Smooth muscle cell of the brain vasculature (primary cell): ENCODE measurements at regions not wholly inside any gene's neighbourhood (a gene's known extent, or its start where the extent isn't known, plus 50 kb on each side); places are given as distances from the start of the nearest gene placed in this dataset.
A peak's percentile ranks its signal among the peaks of the same experiment; 100 is the strongest.

Experiments used
- DNase-seq: peaks from one replicate; pipeline ENCODE4 v3.0.0-alpha.2; 2012; ENCODE audit warnings: low read depth, low spot score

DNA sequence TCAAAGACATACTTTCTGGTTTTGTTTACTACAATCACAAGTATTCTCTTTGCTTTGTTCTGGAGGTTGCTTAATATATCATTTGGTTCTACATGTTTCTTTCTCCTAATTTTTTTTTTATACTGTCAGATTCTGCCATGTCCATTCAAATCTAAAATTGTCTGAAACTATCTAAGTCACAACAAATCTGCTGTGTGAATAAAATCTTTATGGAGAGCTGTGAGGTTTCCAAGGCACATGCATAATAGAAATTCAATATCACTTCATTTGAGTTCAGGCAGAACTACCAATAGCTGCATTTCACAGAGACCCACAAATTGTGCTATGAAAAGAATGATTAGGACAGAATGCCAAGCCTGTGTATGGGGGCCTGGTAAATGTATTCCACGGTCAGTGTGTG is 346.9 kb upstream of the ARRDC3 start:
- no peak for DNase-seq

DNA sequence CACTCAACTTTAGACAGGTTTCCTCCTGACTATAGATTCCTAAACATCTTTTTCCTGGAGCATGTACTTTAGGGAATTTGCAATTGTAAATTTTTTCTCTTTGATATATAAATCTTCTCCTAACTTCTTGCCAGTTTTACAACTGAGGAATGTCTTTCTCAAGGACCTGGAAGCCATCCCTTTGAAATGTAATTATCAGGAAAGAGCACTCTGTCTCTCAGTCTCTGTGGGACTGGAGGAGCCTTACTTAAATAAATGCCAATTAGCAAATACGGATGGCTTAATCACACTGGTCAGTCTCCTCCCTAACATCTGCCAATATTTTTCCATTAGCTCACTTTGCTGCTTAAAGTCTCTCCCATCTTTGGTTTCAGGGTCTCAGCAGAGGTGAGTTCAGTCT is 344.3 kb upstream of the ARRDC3 start:
- DNase-seq: no peak

DNA sequence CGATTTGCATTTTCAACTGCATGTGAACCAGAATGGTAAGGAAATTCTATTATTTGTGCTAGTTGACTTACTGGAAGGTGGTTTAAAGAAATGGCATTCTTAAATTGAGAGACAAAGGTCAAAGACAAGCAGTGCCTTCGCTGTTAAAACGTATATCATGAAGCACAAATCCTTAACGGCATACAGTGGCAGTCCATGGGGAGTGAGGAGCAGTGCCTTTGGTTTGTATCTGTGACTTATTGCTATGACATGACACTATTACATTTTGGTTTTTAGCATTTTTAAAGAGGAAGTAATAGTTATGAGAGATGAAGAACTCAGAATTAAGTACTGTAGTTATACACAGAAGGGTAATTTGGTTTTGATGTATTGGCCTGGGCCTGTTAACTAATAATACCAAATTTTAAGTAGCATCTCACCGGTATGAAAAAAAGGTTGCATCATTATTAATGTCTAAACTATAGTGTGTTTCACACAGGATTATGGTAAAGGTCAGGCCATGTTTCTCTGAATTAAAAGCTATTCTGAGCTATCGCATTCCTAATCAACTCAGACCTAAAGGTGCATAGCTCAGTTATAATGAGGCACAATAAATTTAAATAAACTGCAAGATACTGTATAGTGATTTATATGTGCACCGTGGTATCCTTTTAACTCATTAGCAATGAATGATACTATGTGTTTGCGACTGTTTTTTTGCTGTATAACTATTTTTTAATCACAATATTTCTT is 339.8 kb upstream of the ARRDC3 start:
- DNase-seq: no peak

GRCh38 chr5:91712718-91713117 is 329.6 kb upstream of the ARRDC3 start:
- DNase-seq: no peak

GRCh38 chr5:91707521-91707841 is 324.4 kb upstream of the ARRDC3 start:
- no peak for DNase-seq

- DNase-seq: no peak
Measured at GRCh38 chr5:91706785-91707520, 323.8 kb upstream of the ARRDC3 start.

DNA sequence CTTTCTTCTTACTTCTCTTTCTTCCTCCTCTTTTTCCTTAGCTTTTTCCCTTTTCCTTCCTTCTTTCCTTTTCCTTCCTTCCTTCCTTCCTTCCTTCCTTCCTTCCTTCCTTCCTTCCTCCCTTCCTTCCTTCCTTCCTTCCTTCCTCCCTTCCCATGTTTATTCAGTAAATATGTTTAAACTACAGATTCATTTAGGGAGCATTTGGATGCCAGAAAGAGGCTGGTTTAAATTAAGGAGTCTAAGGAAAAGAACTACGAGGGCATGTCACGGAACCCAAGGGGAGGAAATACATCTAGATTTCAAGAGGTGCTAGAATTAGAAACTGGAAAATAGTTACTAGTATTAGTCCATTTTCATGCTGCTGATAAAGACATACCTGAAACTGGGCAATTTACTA is 320.0 kb upstream of the ARRDC3 start:
- DNase-seq: no peak

GRCh38 chr5:91699429-91699828 is 316.3 kb upstream of the ARRDC3 start:
- no peak for DNase-seq

- no peak for DNase-seq
Measured at GRCh38 chr5:91691592-91691991, 308.5 kb upstream of the ARRDC3 start.

- DNase-seq: no peak
Measured at GRCh38 chr5:91690921-91691320, 307.8 kb upstream of the ARRDC3 start.

GRCh38 chr5:91687430-91687829 is 304.3 kb upstream of the ARRDC3 start:
- DNase-seq: no peak

GRCh38 chr5:91684625-91685024 is 301.5 kb upstream of the ARRDC3 start:
- DNase-seq: no peak

DNA sequence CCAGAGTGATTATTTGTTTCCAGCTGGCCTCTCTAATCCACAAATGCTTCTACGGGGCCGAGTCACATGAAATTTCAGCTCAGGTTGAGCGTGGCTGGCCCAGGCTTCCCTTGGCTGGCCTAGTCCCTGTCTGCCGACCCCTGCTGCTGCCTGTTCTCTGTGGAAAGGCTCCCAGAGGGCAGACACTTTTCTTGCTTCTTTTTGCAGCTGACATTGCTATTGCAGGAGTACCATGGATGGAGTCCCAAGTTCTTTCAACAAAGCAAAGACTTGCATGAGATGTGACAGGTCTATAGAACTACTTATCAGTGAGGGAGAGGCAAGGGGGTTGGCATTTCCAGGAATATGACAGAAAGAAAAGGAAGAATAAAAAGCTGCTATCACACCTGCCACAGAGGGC is 287.4 kb upstream of the ARRDC3 start:
- no peak for DNase-seq

DNA sequence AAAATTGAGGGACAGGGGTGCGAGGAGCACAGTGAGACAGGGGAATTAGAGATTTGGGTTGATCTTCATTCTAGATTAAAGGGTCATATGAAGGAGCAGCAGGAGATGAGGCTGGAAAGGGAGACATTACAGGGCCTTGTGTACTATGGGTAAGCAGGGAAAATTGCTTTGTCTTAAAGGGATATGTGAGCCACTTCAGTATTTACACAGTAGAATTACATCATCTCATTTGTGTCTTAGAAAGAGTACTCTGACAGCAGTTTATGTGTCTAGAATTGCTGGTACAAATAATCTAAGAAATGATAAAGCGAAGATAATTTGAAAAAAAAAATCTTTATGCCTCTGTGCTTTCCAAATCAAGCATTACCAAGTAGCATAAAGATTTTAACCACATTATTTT is 287.0 kb upstream of the ARRDC3 start:
- DNase-seq: no peak

DNA sequence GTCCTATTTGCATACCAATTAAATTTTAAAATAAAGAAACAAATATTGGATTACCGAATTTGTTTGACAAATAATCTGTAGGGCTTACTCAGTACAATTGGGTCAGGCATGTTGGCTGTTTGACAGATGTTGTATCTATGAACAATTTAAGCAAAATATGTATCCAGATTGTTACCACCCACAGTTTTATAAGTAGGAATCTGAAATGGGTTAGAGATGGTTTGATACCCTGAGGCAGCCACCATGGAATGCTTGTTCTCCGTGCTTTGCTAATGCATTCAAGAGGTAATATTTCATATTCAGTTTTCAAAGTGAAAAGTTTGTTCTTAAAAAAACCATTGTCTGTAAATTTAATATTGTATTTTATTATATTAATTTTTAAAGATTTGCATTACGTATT is 285.1 kb upstream of the ARRDC3 start:
- DNase-seq: no peak

DNA sequence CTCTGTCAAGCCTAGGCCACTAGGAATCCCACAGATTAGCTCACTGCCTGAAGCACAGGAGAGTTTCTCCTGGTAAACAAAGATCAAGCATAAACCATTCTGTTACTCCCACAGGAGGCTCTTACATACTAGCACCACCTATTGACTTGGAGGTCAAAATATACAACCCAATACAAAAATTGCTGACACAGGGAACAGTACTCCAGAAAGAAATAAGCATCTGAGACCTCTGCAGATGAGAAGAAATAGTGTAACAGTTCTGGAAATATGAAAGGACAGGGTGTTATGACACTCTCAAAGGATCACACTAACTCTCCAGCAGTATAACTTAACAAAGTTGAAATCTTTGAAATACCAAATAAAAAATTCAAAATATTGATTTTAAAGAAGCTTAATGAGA is 269.6 kb upstream of the ARRDC3 start:
- no peak for DNase-seq

DNA sequence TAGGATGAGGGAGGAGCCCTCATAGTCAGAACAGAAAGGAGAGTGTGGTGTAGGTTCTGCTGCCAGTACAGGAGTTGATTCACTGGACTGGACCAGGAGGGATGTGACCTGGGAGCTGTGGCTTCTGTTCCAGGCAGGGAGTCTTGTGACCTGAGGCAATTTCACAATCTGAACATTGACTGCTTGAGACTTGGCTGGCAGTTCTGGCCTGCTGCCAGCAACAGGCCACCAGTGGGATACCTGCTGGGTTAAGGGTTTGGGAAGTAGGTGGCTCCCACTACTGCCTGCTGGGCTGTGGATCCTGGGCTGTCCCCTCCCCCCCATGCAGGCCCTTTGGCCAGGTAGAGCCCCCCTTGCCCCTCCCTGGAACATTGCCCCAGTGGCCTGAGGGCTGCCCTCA is 268.6 kb upstream of the ARRDC3 start:
- no peak for DNase-seq

DNA sequence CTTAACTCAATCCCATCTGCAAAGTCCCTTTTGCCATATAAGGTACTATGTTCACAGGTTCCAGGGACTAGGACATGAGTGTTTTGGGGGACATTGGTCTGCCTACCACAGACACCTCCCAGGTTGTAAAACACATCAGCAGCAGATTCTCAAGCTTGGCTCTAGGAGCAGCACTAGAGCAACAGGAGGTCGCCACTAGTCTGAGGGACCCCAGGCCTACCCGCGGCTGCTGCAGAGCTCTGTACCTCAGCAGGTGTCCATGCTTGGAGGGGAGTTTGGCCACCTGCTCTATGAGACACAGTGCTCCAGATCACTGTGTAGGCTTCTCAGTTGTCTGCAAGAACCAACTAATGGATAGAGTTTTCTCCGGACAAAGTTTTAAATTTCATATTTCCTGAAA is 262.2 kb upstream of the ARRDC3 start:
- DNase-seq: no peak

- DNase-seq: peak; percentile 6
Measured at GRCh38 chr5:91643797-91644196, 260.7 kb upstream of the ARRDC3 start.

- no peak for DNase-seq
Measured at GRCh38 chr5:91642581-91642980, 259.5 kb upstream of the ARRDC3 start.

- peak; percentile 36 for DNase-seq
Measured at GRCh38 chr5:91641730-91642350, 258.7 kb upstream of the ARRDC3 start.

DNA sequence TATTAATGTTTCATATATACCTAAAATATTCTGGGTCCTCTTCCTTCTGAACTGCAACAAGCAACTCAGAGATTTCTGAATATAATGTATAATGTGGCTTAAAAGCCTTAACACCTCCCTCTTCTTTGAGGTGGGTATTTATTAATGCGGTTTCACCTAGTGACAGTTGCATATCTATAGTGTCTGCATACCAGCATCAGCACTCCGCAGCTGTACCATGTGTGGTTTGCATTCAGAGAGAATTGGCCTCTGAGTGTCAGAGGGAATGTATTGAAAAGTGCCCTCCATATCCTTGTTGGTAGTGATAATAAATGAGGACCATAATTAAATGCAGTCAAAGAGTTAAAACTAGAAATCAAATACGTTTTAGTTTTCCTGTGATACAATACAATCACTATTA is 256.6 kb upstream of the ARRDC3 start:
- no peak for DNase-seq

GRCh38 chr5:91638010-91638409 is 254.9 kb upstream of the ARRDC3 start:
- DNase-seq: no peak
